ENCODE measurements at regions not wholly inside any gene's neighbourhood (a gene's known extent, or its start where the extent isn't known, plus 50 kb on each side); places are given as distances from the start of the nearest gene placed in this dataset.

DNA sequence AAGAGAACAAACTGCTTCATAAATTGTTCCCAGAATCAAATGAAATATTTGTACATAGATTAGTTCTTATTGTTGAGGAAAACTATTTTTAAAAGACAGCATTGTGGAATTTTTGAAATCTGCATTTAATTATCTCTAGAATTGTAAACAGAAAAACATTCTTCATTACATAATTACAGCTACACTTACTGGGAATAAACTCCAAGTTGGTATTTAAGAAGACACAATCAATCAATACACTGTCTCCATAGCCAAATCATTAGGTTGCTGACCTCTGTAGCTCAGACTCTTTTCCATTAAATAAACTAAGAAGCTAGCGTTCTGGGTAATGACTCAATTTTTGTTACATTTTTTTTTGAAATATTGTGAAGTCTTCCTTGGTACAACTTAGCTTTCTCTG is 70.2 kb upstream of the PIEZO2 start:
- TF ChIP-seq EZH2 (IDR thresholded peaks at IDR 0.05; ENCODE audit: insufficient read depth, poor library complexity, severe bottlenecking) (no peak), EZH2phosphoT487 (IDR thresholded peaks at IDR 0.05; ENCODE audit: insufficient read depth, low read depth) (no peak)

Data from GM23248 (cell line).